ENCODE measurements at regions not wholly inside any gene's neighbourhood (a gene's known extent, or its start where the extent isn't known, plus 50 kb on each side); places are given as distances from the start of the nearest gene placed in this dataset.

DNA sequence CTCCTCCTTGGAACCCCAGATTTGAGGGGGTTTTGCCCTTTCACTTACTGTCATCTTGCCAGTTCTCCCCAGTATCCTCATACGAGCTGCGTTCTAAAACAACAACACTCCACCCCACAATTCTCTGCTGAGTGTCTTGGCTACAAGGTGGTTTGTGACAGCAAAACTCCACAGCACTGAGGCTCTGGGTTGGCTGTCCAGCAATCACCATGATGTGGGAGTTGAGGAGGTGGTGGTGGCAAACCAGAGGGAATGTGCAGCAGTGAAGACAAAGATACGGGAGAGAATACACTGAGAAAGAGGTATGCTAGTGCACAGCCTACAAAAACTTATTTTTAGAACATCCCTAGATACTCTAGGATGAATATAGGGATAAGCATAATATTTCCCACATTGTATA lies 335.0 kb downstream of the C11orf87 start:
- no TSS peak for BruUV-seq (replicated peaks)
- DNase-seq (ENCODE audit: low read depth, low spot score): no peak
- ChIA-PET CTCF (no interaction called here), POLR2A (no interaction called here)
- Histone ChIP-seq H3K27ac (ENCODE audit: low read length) (no peak overlapping the region), H3K36me3 (ENCODE audit: control insufficient read depth, insufficient read depth, low read length) (no peaks in the 10 kb centered on the region), H3K4me3 (ENCODE audit: low read depth in 2 of 2, low read length in 2 of 2) (no peak overlapping the region), H3K9me3 (ENCODE audit: control insufficient read depth, insufficient read depth, low read depth, low read length) (no peaks in the 10 kb centered on the region), H3K4me1 (ENCODE audit: control insufficient read depth, insufficient read depth, low read length) (no peaks in the 10 kb centered on the region), H3K27me3 (ENCODE audit: control insufficient read depth, insufficient read depth, low read length) (no peaks in the 10 kb centered on the region)
- in situ Hi-C loops (cut with HindIII; ENCODE audit: low pct_unique_long_range_greater_than_20kb, low sequenced_read_pairs): no loop called here
- intact Hi-C loops (cut with micrococcal nuclease; ENCODE audit: unreplicated experiment): no loop called here
- no peak for ATAC-seq
- TF ChIP-seq, protein P1, sequence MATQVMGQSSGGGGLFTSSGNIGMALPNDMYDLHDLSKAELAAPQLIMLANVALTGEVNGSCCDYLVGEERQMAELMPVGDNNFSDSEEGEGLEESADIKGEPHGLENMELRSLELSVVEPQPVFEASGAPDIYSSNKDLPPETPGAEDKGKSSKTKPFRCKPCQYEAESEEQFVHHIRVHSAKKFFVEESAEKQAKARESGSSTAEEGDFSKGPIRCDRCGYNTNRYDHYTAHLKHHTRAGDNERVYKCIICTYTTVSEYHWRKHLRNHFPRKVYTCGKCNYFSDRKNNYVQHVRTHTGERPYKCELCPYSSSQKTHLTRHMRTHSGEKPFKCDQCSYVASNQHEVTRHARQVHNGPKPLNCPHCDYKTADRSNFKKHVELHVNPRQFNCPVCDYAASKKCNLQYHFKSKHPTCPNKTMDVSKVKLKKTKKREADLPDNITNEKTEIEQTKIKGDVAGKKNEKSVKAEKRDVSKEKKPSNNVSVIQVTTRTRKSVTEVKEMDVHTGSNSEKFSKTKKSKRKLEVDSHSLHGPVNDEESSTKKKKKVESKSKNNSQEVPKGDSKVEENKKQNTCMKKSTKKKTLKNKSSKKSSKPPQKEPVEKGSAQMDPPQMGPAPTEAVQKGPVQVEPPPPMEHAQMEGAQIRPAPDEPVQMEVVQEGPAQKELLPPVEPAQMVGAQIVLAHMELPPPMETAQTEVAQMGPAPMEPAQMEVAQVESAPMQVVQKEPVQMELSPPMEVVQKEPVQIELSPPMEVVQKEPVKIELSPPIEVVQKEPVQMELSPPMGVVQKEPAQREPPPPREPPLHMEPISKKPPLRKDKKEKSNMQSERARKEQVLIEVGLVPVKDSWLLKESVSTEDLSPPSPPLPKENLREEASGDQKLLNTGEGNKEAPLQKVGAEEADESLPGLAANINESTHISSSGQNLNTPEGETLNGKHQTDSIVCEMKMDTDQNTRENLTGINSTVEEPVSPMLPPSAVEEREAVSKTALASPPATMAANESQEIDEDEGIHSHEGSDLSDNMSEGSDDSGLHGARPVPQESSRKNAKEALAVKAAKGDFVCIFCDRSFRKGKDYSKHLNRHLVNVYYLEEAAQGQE (IDR thresholded peaks at IDR 0.05; ENCODE audit: insufficient read depth in 1 of 2, low read depth in 2 of 2, low read length in 1 of 2): no peak

- Histone ChIP-seq H3K4me3 (ENCODE audit: low read depth in 2 of 2, low read length in 2 of 2) (no peak overlapping the region), H3K27me3 (ENCODE audit: control insufficient read depth, insufficient read depth, low read length) (no peaks in the 10 kb centered on the region), H3K27ac (ENCODE audit: low read length) (no peak overlapping the region), H3K36me3 (ENCODE audit: control insufficient read depth, insufficient read depth, low read length) (no peaks in the 10 kb centered on the region), H3K4me1 (ENCODE audit: control insufficient read depth, insufficient read depth, low read length) (no peaks in the 10 kb centered on the region), H3K9me3 (ENCODE audit: control insufficient read depth, insufficient read depth, low read depth, low read length) (no peaks in the 10 kb centered on the region)
- BruUV-seq (replicated peaks): no TSS peak
- CTCF ChIA-PET: no interaction called here
- intact Hi-C loops (cut with micrococcal nuclease; ENCODE audit: unreplicated experiment): no loop called here
- TF ChIP-seq SIN3A (IDR thresholded peaks at IDR 0.05; ENCODE audit: borderline replicate concordance, insufficient read depth, low read depth, low read length): no peak
- TF ChIP-seq, protein P2, sequence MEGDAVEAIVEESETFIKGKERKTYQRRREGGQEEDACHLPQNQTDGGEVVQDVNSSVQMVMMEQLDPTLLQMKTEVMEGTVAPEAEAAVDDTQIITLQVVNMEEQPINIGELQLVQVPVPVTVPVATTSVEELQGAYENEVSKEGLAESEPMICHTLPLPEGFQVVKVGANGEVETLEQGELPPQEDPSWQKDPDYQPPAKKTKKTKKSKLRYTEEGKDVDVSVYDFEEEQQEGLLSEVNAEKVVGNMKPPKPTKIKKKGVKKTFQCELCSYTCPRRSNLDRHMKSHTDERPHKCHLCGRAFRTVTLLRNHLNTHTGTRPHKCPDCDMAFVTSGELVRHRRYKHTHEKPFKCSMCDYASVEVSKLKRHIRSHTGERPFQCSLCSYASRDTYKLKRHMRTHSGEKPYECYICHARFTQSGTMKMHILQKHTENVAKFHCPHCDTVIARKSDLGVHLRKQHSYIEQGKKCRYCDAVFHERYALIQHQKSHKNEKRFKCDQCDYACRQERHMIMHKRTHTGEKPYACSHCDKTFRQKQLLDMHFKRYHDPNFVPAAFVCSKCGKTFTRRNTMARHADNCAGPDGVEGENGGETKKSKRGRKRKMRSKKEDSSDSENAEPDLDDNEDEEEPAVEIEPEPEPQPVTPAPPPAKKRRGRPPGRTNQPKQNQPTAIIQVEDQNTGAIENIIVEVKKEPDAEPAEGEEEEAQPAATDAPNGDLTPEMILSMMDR (IDR thresholded peaks at IDR 0.05): no peak
- no peak for TF ChIP-seq POLR2AphosphoS5 (IDR thresholded peaks at IDR 0.05; ENCODE audit: low read depth, low read length)
- TF ChIP-seq TCF7L2 (IDR thresholded peaks at IDR 0.05; ENCODE audit: low read depth, low read length): no peak
- TF ChIP-seq, protein P1 (IDR thresholded peaks at IDR 0.05; ENCODE audit: insufficient read depth in 1 of 2, low read depth in 2 of 2, low read length in 1 of 2): no peak
- POLR2A ChIA-PET: no interaction called here
- in situ Hi-C loops (cut with HindIII; ENCODE audit: low pct_unique_long_range_greater_than_20kb, low sequenced_read_pairs): no loop called here
- ATAC-seq: no peak
- DNase-seq (ENCODE audit: low read depth, low spot score): no peak
Measured at GRCh38 chr11:109762546-109762945, 330.6 kb upstream of the ZC3H12C start.

All from Panc1 (cell line).